Omental fat pad (tissue), 3 donors: ENCODE measurements at regions not wholly inside any gene's neighbourhood (a gene's known extent, or its start where the extent isn't known, plus 50 kb on each side); places are given as distances from the start of the nearest gene placed in this dataset.
"Not testable (repeated sequence)": the region's sequence is repeated elsewhere in the genome, so short reads cannot be mapped to it uniquely, and the experiment has no call there.

Experiments
- ATAC-seq: fragments of 150-250 bp; one replicate; pipeline ENCODE4 v1.9.1; 2016; ENCODE audit warnings: mild to moderate bottlenecking, moderate library complexity; ENCODE audit not compliant: low FRiP score
- DNase-seq: peaks from one replicate; pipeline ENCODE4 v3.0.0-alpha.2; 2019; ENCODE audit warnings: low spot score
- TF ChIP-seq, protein P1 (sequence below), 3 donors: fragments of 450-650 bp; IDR thresholded peaks; one replicate each; pipeline ENCODE4 v1.5.1; 2016 to 2017; ENCODE audit warnings: antibody characterized with exemption in 3 of 3, mild to moderate bottlenecking in 3 of 3, moderate library complexity in 2 of 3

DNA sequence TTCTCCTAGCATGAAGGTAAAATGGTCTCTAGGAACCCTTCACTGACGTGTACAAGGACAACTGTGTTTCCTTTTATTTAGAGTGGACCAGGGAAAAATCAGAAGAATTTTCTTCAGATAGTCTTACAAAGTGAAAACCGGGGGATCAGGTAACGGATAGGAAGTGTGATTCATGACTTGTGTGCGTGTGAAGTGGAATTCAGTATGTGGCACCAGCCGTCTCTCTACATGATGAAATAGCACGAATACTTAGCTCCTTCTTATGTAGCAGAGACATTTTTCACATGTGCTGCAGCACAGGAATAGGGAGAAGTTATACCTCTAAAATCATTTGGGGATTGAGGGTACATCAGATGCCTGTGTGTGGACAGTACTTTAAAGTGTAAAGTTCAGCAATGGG lies 159.2 kb downstream of the MEX3B start:
- TF ChIP-seq, protein P1, sequence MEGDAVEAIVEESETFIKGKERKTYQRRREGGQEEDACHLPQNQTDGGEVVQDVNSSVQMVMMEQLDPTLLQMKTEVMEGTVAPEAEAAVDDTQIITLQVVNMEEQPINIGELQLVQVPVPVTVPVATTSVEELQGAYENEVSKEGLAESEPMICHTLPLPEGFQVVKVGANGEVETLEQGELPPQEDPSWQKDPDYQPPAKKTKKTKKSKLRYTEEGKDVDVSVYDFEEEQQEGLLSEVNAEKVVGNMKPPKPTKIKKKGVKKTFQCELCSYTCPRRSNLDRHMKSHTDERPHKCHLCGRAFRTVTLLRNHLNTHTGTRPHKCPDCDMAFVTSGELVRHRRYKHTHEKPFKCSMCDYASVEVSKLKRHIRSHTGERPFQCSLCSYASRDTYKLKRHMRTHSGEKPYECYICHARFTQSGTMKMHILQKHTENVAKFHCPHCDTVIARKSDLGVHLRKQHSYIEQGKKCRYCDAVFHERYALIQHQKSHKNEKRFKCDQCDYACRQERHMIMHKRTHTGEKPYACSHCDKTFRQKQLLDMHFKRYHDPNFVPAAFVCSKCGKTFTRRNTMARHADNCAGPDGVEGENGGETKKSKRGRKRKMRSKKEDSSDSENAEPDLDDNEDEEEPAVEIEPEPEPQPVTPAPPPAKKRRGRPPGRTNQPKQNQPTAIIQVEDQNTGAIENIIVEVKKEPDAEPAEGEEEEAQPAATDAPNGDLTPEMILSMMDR (IDR thresholded peaks at IDR 0.05) = no peak
- no peak for ATAC-seq
- no peak for DNase-seq

DNA sequence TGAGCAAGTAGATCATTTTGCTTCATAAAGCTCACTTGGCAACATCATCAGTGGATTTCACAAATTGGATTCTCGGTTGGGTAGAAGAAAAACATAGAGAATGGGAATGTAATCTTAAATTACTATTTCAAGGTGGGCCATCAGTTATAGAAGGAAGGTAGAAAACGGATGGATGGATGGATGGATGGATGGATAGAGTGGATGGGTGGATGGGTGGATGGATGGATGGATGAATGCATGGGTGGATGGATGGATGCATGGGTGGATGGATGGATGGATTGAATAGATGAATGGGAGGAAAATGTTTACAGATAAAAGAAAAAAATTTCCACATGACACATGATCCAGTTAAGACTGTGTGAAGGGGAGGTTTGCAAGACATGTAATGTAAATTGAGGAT lies 159.7 kb downstream of the MEX3B start:
- DNase-seq (no peak), ATAC-seq (no peak)
- TF ChIP-seq, protein P1 (IDR thresholded peaks at IDR 0.05) = no peak

DNA sequence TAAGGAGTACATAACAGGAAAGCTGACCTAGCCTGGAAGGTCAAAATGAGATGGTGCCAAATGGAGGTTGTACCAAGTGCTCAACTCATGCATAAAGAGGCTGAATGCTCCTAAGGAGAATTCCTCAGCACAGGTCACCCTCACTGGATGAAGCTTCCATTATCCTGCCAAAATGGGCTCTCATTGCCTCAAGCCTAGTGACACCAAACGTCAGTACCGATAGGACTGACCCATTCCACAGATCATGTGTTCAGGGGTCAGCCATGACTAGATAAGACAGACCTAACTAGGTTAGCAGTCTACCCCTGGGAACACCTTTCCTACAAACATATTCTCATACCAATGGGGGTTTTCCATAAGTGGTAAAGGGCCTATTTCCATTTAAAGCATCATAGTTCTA lies 160.7 kb downstream of the MEX3B start:
- TF ChIP-seq, protein P1 (IDR thresholded peaks at IDR 0.05) = no peak
- ATAC-seq (no peak), DNase-seq (no peak)

DNA sequence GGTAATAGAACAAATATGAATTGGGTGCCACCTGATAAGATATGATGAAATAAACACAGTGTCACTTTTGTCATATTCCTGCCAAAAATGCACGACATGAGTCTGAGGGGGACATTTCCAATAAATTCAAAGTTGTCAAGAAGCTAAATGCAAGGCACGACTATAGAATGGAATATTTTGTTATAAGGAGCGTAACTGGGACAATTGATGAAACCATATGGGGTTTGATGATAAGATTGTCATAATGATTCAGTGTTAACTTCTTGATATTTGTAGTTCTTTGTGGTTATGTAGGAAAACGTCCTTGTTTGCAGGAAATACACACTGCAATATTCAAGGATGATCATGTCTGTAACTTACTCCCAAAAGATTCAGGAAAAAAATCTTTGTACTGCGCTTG lies 163.3 kb downstream of the MEX3B start:
- DNase-seq (no peak), ATAC-seq (no peak)
- TF ChIP-seq, protein P1 (IDR thresholded peaks at IDR 0.05) = no peak

DNA sequence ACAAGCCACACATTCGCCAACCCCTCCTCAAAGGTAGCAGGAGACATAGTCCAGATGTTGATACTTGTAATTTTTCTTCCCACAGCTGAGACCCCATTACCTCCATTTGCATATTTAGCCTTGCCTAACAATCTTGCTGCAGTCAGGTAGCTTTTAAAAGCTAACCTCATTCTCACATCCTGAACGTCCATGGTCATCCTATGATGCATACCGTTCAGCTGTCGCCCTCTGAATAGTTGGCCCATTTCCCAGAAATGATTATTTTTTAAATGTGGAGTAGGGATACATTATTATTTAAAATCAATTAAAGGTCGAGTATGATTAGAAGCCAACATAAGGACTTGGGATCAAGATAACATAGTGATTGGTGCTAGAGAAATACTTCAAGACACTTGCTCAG lies 165.0 kb downstream of the MEX3B start:
- TF ChIP-seq, protein P1 (IDR thresholded peaks at IDR 0.05) = no peak
- ATAC-seq (no peak), DNase-seq (no peak)

DNA sequence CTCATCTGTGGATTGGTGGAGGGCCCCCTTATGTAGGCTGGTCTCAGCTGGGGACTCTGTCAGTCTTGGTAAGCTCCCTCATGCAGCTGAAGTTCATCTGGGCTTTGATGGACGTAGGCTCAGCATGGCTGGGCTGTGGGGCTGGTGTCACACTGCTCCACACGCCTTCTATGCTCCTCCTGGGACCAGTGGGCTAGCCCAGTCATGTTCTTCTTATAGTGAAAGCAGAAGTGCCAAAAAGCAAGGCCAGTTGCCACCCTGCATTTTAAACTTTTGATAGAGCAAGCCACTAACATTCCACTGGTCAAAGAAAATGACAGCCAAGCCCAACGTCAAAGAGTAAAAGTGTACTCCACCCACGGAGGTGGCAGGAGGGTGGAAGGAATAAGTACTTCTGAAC lies 165.5 kb downstream of the MEX3B start:
- DNase-seq = no peak
- TF ChIP-seq, protein P1 (IDR thresholded peaks at IDR 0.05) = no peak
- ATAC-seq = no peak

DNA sequence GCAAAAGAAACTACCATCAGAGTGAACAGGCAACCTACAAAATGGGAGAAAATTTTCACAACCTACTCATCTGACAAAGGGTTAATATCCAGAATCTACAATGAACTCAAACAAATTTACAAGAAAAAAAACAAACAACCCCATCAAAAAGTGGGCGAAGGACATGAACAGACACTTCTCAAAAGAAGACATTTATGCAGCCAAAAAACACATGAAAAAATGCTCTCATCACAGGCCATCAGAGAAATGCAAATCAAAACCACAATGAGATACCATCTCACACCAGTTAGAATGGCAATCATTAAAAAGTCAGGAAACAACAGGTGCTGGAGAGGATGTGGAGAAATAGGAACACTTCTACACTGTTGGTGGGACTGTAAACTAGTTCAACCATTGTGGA lies 170.1 kb downstream of the MEX3B start:
- not testable (repeated sequence) for DNase-seq, ATAC-seq

DNA sequence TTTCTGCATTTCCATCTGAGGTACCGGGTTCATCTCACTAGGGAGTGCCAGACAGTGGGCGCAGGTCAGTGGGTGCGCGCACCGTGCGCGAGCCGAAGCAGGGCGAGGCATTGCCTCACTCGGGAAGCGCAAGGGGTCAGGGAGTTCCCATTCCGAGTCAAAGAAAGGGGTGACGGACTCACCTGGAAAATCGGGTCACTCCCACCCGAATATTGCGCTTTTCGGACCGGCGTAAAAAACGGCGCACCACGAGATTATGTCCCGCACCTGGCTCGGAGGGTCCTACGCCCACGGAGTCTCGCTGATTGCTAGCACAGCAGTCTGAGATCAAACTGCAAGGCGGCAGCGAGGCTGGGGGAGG lies 175.1 kb downstream of the MEX3B start:
- ATAC-seq, DNase-seq: not testable (repeated sequence)

DNA sequence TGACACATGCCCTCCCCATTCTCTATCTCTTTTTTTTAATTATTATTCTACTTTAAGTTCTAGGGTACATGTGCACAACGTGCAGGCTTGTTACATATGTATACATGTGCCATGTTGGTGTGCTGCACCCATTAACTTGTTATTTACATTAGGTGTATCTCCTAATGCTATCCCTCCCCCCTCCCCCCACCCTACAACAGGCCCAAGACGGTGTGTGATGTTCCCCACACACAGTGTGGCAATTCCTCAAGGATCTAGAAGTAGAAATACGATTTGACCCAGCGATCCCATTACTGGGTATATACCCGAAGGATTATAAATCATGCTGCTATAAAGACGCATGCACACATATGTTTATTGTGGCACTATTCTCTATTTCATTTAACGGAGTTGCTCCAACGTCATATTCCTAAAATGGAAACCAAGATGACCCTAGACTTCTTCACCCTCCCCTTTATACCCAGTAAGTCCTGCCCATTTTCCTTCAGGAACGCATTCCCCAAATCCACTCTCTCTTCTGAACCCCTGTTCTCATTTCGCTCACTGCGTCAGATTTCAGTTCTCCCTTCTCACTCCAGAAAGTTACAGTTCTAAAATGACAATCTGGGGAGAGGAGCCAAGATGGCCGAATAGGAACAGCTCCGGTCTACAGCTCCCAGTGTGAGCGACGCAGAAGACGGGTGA lies 175.6 kb downstream of the MEX3B start:
- ATAC-seq, DNase-seq: not testable (repeated sequence)
